MM.1S (cell line): ENCODE measurements at regions not wholly inside any gene's neighbourhood (a gene's known extent, or its start where the extent isn't known, plus 50 kb on each side); places are given as distances from the start of the nearest gene placed in this dataset.
"Not testable (repeated sequence)": the region's sequence is repeated elsewhere in the genome, so short reads cannot be mapped to it uniquely, and the experiment has no call there.

Experiments
- CTCF ChIP-seq: fragments of 300-600 bp; sonication (generic); IDR thresholded peaks from 2 replicates; pipeline ENCODE4 v1.5.1; 2016; ENCODE audit warnings: antibody characterized with exemption, low read length, mixed read lengths
- EZH2 ChIP-seq: fragments of 300-600 bp; sonication (generic); optimal IDR thresholded peaks from 2 replicates; pipeline ENCODE3; 2017; ENCODE audit warnings: low read depth, mild to moderate bottlenecking, antibody characterized with exemption, low read length, mixed read lengths
- EZH2phosphoT487 ChIP-seq: fragments of 300-600 bp; sonication (generic); IDR thresholded peaks from 2 replicates; pipeline ENCODE4 v1.6.1; 2018; ENCODE audit warnings: antibody characterized with exemption, low read length

GRCh38 chr20:53808302-53808701 lies 214.7 kb upstream of the ZNF217 start:
- not testable (repeated sequence) for TF ChIP-seq CTCF, EZH2, EZH2phosphoT487
